NOMO-1 (cell line): ENCODE measurements at regions not wholly inside any gene's neighbourhood (a gene's known extent, or its start where the extent isn't known, plus 50 kb on each side); places are given as distances from the start of the nearest gene placed in this dataset.
"Not testable (repeated sequence)": the region's sequence is repeated elsewhere in the genome, so short reads cannot be mapped to it uniquely, and the experiment has no call there.

Experiments
- DNase-seq, 2 experiments: peaks; one replicate each; lab custom pipeline; 2025; ENCODE audit not compliant: unreplicated experiment in 2 of 2; lab: John Stamatoyannopoulos, UW

DNA sequence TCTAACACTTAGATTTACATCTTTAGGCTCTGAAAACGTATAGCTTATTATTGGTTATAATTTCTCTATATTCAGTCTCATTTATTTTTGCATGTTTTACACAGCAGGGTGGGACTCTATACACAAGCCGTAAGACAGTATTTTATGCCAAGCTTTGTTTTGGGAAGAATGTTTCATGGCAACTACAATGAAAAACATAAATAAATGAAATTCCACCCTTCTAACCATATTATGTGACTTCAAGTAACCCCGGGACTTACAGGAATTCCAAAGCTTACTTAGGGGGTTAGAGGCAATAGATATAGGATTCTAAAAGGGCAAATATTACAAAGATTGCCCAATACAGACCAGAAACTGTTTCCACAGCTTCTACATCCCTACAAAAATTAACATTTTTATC, 370.9 kb downstream of the PRR32 start:
- no peak for DNase-seq

DNA sequence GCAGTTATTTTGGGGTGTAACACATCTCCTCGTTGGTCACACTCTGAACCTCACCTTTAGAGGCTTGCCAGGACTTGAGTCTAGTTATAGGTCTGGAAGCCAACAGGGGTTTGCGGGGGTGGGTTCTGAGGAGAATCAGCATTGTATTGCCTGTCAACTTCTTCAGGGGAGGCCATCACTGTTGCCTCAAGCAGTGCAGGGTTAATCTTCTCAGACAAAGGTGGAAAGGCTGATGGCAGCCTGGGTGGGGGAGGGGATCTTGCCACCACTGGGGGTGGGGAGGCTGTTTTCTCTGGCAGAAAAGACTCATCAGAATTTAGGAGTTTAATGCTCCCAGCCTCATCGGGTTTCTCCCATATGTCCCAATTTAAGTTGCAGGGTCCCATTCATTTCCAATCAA, 387.8 kb downstream of the PRR32 start:
- no peak for DNase-seq

DNA sequence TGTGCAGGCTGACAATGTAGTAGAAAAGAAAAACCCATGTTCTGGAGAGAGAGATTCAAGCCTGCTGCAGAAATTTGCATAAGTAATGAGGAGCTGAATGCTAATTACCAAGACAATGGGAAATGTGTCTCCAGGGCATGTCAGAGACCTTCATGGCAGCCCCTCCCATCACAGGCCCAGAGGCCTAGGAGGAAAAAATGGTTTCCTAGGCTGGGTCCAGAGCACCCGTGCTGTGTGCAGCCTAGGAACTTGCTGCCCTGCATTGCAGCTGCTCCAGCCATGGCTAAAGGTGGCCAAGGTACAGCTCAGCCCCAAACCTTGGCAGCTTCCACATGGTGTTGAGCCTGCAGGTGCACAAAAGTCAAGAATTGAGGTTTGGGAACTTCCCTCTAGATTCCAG, 402.3 kb downstream of the PRR32 start:
- not testable (repeated sequence) for DNase-seq

DNA sequence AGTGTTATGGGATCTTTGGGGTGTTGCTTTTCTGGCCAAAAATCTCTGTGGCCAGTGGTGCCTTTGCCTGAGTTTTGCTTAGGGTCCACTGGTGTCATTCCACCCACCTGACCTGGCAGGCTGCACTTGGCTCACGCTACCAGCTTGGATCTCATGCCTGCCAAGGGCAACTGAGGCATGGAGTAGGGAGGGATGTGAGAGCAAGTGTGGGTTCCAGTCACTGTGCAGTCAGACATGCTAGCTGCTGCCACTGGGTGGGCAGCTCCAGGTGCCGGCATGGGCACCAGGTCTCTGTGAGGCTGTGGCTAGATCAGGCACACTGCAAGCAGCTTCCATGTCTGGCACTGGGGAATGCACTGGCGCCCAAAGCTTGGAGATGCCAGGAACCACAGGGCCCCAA, 424.1 kb downstream of the PRR32 start:
- DNase-seq: no peak

DNA sequence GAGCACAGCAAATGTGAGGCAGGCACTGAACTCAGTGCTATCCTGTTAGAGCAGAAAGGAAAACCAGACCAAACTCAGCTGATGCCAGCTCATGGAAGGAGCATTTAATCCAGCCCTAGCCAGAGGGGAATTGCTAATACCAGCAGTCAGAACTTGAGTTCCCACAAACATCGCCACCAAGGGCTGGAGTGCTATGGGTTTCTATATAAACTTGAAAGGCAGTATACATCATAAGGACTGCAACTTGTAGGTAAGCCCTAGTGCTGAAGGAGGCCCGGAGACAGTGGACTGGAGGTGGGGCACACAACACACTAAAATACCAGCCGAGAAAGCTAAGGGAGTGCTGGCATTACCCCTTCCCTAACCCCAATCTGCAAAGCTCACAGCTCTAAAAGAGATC, 440.2 kb downstream of the PRR32 start:
- no peak for DNase-seq

DNA sequence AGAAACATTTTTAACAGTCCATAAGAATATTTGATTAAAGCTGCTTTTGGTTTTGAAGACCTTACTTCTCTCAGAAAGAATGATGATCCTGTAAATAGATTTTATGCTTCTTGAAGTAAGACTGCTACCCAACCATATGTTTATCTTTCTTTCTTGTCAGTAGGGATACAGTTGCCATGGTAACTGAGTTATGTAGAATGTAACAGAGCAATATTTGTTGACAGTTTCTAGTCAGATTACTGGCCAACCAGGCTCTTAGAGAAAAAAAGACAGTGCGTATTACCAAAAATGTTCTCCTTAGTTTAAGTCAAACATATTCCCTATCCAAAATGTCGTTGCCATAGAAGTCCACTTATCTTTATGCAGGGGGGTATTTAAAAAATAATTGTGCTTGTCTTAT, 456.8 kb downstream of the PRR32 start:
- DNase-seq: no peak

DNA sequence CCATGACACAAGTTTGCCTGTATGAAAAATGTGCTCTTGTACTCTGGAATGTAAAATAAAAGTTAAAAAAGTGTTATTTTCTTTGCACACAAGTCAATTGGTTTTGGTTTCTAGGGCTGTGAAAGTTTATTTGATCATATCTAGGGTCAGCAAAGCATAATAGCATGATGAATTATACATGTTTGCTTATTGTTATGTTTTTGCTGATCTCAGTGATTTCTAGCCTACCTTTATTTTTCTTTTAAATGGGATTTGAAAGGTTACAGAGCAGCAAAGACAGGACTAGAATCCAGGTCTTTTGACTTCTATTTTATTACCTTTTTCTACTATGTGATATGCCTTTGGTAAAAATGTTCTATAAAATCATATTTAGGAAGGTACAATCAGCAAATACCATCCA, 481.0 kb downstream of the PRR32 start:
- DNase-seq: no peak

DNA sequence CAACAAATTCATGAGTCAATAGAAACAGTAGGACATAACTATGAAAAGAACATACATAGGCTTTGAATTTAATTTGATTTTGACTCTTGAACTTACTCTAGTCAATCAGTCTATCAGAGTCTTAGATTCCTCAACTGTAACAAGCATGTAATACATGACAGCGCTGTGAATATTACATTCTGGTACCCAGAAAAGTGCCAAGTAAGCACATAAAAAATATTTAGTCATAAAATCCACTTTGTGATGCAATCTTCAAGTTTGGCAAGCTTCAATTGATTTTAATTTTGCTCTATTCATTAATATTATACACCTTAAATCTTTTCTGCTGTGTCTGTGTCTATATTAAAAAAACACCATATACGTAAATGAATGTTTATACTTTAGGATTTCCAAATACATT, 483.3 kb downstream of the PRR32 start:
- DNase-seq: no peak

DNA sequence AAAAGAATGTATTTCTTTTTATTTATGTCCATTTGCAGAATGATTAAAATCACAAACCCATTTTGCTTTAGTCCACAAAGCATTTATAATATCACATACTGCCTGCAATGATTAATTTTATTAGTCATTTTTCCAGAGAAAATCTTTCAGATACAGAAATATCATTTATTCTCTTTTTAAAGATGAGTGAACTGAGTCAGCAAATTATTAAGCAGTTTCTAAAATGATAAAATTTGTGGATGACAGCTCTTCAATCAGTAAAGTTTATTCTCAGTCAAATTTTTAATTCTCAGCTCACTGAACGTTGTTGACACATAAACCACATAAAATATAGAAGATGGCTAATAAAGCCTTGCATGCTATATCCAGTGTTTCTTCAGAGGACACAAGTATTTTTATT, 485.5 kb downstream of the PRR32 start:
- DNase-seq: no peak

DNA sequence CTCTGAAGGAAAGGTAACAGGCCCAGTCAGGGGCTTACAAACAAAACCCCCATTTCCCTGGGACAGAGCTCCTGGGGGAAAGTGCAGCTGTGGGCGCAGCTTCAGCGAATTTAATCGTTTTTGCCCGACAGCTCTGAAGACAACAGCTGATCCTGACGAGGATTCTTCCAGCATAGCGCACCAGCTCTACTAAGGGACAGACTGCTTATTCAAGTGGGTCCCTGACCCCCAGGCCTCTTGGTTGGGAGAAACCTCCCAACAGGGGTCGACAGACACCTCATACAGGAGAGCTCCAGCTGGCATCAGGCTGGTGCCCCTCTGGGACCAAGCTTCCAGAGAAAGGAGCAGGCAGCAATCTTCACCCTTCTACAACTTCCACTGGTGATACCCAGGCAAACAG, 486.7 kb downstream of the PRR32 start:
- DNase-seq: no peak

DNA sequence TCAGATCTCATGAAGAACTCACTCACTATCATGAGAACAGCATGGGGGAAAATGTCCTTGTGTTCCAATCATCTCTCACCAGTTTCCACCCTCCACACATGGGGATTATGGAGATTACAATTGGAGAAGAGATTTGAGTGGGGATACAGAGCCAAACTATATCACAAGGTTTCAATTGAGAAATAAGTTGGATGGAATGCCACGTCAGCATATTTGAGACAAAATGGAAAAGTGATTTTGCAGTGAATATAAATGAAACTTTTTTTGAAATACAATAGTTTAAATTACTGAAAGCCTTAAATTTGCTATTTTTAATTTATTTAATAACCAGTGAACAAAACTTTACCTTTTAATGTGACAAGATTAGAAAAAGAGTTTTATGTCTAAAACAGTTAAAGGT, 494.1 kb downstream of the PRR32 start:
- DNase-seq: no peak

DNA sequence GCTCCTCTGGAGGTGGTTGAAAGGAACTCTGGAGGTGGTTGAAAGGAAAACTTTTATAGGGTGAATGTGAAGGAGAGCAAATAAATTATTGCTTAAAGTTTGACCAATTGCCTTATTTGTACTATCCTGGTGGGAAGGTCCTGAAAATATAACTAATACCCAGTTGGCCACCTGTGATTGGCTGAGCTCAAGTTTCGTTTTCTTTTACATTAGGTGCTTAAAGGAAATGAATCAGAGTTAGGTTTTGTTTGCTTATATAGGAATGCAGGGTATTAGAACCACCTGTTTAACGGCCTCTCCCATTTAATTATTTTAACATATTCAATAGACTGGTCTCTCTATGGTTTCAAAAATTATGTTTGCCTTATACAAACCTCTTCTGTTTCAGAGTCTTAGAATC, 497.6 kb downstream of the PRR32 start:
- no peak for DNase-seq

DNA sequence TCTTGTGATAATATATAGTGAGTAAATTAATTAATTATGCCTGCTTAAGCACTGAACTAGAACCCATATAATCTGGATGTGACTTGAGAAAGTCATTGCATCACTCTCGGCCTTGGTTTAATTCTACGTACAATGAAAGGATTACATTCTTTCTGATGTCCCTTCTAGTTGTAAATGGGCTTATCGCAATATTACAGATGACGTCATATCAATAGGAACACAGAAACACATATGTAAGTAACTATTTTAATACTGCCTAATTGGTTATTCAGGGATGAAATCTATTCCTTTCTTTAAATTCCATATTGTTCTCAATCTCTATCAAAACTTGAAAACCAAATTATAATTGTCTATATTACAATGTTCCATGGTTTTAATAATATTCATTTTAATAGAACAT, 504.6 kb downstream of the PRR32 start:
- DNase-seq: no peak
